ENCODE measurements at regions not wholly inside any gene's neighbourhood (a gene's known extent, or its start where the extent isn't known, plus 50 kb on each side); places are given as distances from the start of the nearest gene placed in this dataset.

DNA sequence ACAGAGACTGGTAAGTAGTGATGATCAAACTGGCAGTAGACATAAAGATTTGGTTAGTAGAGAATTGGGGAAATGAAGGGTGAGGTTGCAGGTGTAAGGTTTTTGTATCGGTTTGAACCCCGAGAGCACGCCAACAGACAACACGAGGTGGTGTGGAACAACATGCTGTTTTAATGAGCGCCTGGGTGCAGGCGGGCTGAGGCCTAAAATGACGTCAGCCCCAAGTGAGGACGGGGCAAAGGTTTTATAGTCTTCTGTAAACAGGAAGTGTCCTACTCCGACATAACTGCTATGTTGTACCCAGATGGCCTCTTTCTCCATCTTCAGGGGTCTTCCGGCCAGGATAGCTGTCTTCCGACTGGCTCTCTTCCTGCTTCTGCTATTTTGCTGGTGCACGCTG lies 178.8 kb downstream of the HHIPL2 start:
- H3K4me3 ChIP-seq (ENCODE audit: low read length in 2 of 2): no peak overlapping the region
- H3K27ac ChIP-seq (ENCODE audit: low read depth in 1 of 2, low read length in 2 of 2): no peak overlapping the region
- peaks cover 0 to 1% of the 10 kb centered on the region in 2 donors for H3K27me3 ChIP-seq (ENCODE audit: control insufficient read depth in 1 of 2, insufficient read depth in 2 of 2, low read length in 1 of 2)
- intact Hi-C loops (cut with DNase I): no loop called here
- ATAC-seq (ENCODE audit: low FRiP score): no peak
- WGBS, 2 donors: 78 to 81% methylated on average over 12 of the region's 12 CpGs
- no peaks in the 10 kb centered on the region for H3K9me3 ChIP-seq (ENCODE audit: control insufficient read depth, low read length)
- no peak for DNase-seq
- no peaks in the 10 kb centered on the region for H3K36me3 ChIP-seq (ENCODE audit: control insufficient read depth in 1 of 2, insufficient read depth in 2 of 2, low read length in 1 of 2)
- no peaks in the 10 kb centered on the region for H3K4me1 ChIP-seq (ENCODE audit: control insufficient read depth in 1 of 2, insufficient read depth in 2 of 2, low read length in 2 of 2)

DNA sequence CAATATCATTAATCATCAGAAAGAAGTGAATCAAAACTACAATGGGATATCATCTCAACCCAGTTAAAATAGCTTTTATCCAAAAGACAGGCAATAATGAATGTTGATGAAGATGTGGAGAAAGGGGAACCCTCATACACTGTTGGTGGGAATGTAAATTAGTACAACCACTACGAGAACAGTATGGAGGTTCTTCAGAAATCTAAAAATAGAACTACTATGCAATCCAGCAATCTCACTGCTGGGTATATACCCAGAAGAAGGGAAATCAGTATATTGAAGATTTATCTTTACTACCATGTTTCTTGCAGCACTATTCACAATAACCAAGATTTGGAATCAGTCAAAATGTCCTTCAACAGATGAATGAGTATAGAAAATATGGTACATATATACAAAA lies 189.8 kb downstream of the HHIPL2 start:
- no peak for DNase-seq
- no peak for ATAC-seq (ENCODE audit: low FRiP score)
- H3K36me3 ChIP-seq (ENCODE audit: control insufficient read depth in 1 of 2, insufficient read depth in 2 of 2, low read length in 1 of 2): no peaks in the 10 kb centered on the region
- no peak overlapping the region for H3K4me3 ChIP-seq (ENCODE audit: low read length in 2 of 2)
- no peaks in the 10 kb centered on the region for H3K9me3 ChIP-seq (ENCODE audit: control insufficient read depth, low read length)
- H3K4me1 ChIP-seq (ENCODE audit: control insufficient read depth in 1 of 2, insufficient read depth in 2 of 2, low read length in 2 of 2): no peaks in the 10 kb centered on the region
- WGBS, 2 donors: 0 to 22% methylated on average over 1 of the region's 1 CpG
- intact Hi-C loops (cut with DNase I): no loop called here
- no peaks in the 10 kb centered on the region for H3K27me3 ChIP-seq (ENCODE audit: control insufficient read depth in 1 of 2, insufficient read depth in 2 of 2, low read length in 1 of 2)
- no peak overlapping the region for H3K27ac ChIP-seq (ENCODE audit: low read depth in 1 of 2, low read length in 2 of 2)

DNA sequence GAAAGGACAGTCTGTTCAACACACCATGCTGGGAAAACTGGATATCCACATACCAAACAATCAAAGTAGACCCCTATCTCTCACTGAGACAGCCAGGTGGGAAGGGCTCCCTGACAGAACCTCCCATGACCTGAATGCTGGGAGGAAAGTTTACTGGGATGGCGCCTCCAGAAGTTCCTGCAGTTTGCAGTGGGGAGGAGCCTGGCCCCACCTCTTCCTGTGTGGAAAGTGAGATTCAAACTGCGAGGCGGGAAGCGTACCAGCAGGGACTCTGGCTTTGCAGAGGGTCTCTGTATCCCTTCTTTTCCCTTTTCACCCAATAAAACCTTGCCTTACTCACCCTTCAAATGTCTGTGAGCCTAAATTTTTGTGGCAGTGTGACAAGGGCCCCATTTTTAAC lies 190.7 kb downstream of the HHIPL2 start:
- ATAC-seq (ENCODE audit: low FRiP score) (no peak), DNase-seq (no peak)
- no peaks in the 10 kb centered on the region for H3K9me3 ChIP-seq (ENCODE audit: control insufficient read depth, low read length)
- no peaks in the 10 kb centered on the region for H3K4me1 ChIP-seq (ENCODE audit: control insufficient read depth in 1 of 2, insufficient read depth in 2 of 2, low read length in 2 of 2)
- no peaks in the 10 kb centered on the region for H3K36me3 ChIP-seq (ENCODE audit: control insufficient read depth in 1 of 2, insufficient read depth in 2 of 2, low read length in 1 of 2)
- H3K4me3 ChIP-seq (ENCODE audit: low read length in 2 of 2): no peak overlapping the region
- WGBS, 2 donors: 82 to 83% methylated on average over 4 of the region's 4 CpGs
- H3K27me3 ChIP-seq (ENCODE audit: control insufficient read depth in 1 of 2, insufficient read depth in 2 of 2, low read length in 1 of 2): no peaks in the 10 kb centered on the region
- intact Hi-C loops (cut with DNase I): no loop called here
- H3K27ac ChIP-seq (ENCODE audit: low read depth in 1 of 2, low read length in 2 of 2): no peak overlapping the region

DNA sequence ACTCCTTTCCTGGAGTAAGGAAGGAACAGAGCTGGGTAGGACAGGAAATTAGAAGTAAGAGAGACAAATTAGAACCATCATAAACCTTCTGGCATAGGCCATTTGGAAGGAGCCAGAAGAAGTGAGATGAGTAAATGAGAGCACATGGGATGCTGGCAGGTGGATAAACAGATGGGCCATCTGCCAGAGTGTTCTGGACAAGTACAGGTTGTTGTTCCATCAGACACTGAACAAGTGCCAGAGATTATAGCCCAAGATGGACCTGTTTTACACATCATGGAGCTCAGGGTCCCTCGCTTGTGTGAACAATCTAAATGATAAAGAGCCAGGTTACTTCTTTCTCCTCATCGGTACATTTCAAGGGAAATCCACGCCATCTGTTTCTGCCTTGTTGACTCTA lies 200.3 kb downstream of the HHIPL2 start:
- Histone ChIP-seq H3K27ac (ENCODE audit: low read depth in 1 of 2, low read length in 2 of 2) (no peak overlapping the region), H3K4me3 (ENCODE audit: low read length in 2 of 2) (no peak overlapping the region), H3K36me3 (ENCODE audit: control insufficient read depth in 1 of 2, insufficient read depth in 2 of 2, low read length in 1 of 2) (no peaks in the 10 kb centered on the region), H3K27me3 (ENCODE audit: control insufficient read depth in 1 of 2, insufficient read depth in 2 of 2, low read length in 1 of 2) (no peaks in the 10 kb centered on the region), H3K4me1 (ENCODE audit: control insufficient read depth in 1 of 2, insufficient read depth in 2 of 2, low read length in 2 of 2) (no peaks in the 10 kb centered on the region), H3K9me3 (ENCODE audit: control insufficient read depth, low read length) (no peaks in the 10 kb centered on the region)
- ATAC-seq (ENCODE audit: low FRiP score): no peak
- DNase-seq: no peak
- 62 to 72% methylated on average over 3 of the region's 3 CpGs for WGBS, 2 donors
- intact Hi-C loops (cut with DNase I): no loop called here

DNA sequence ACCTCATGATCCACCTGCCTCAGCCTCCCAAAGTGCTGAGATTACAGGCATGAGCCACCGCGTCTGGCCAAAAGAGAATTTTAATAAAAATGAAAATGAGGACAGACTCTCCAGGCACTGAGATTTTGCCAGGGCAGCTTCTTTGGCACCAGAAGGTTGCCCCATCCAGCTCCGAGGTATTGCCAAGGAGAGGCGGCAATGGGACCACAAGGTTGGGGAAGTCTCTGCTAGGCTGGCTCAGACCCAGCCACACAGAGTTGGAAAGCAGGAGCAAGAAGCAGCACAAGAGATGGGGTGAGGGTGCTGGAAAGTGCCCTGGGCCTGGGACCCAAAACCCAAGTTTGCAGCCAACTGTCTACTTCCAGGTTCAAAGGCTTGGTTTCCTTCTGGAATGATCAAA lies 200.9 kb downstream of the HHIPL2 start:
- ATAC-seq (ENCODE audit: low FRiP score): no peak
- H3K27me3 ChIP-seq (ENCODE audit: control insufficient read depth in 1 of 2, insufficient read depth in 2 of 2, low read length in 1 of 2): no peaks in the 10 kb centered on the region
- DNase-seq: no peak
- no peaks in the 10 kb centered on the region for H3K36me3 ChIP-seq (ENCODE audit: control insufficient read depth in 1 of 2, insufficient read depth in 2 of 2, low read length in 1 of 2)
- H3K27ac ChIP-seq (ENCODE audit: low read depth in 1 of 2, low read length in 2 of 2): no peak overlapping the region
- H3K4me1 ChIP-seq (ENCODE audit: control insufficient read depth in 1 of 2, insufficient read depth in 2 of 2, low read length in 2 of 2): no peaks in the 10 kb centered on the region
- no peak overlapping the region for H3K4me3 ChIP-seq (ENCODE audit: low read length in 2 of 2)
- no peaks in the 10 kb centered on the region for H3K9me3 ChIP-seq (ENCODE audit: control insufficient read depth, low read length)
- intact Hi-C loops (cut with DNase I): no loop called here
- WGBS, 2 donors: 89 to 93% methylated on average over 4 of the region's 4 CpGs

DNA sequence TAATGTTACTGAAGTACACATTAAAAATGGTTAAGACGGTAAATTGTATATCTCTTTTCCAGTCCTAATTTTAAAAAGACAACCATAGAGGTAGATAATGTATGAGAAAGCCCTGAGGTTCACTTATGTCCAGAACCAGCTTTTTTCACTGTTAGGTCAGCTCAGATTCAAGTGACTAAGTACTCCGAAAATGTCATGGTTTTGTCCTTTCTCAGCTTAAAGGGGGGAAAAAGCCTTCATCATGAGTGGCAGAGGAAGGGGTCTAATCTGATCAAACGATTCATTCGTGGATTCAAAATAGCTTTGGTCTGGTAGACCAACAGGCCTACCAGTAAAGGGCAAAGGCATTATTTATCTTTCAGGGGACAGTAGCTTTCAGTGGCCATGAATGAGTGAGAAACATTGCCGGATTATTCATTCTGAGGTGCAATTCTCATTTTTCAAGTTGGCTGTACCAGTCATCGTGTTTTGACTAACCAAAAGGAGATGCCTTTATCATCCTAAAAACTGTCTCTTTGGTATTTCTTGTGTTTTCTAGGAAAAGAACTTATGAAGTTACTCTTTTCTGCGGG lies 208.4 kb downstream of the HHIPL2 start:
- intact Hi-C loops (cut with DNase I): no loop called here
- Histone ChIP-seq H3K4me1 (ENCODE audit: control insufficient read depth in 1 of 2, insufficient read depth in 2 of 2, low read length in 2 of 2) (no peaks in the 10 kb centered on the region), H3K27me3 (ENCODE audit: control insufficient read depth in 1 of 2, insufficient read depth in 2 of 2, low read length in 1 of 2) (no peaks in the 10 kb centered on the region), H3K9me3 (ENCODE audit: control insufficient read depth, low read length) (no peaks in the 10 kb centered on the region), H3K36me3 (ENCODE audit: control insufficient read depth in 1 of 2, insufficient read depth in 2 of 2, low read length in 1 of 2) (no peaks in the 10 kb centered on the region), H3K27ac (ENCODE audit: low read depth in 1 of 2, low read length in 2 of 2) (no peak overlapping the region), H3K4me3 (ENCODE audit: low read length in 2 of 2) (no peak overlapping the region)
- WGBS, 2 donors: 59 to 74% methylated on average over 7 of the region's 7 CpGs
- no peak for DNase-seq
- no peak for ATAC-seq (ENCODE audit: low FRiP score)

DNA sequence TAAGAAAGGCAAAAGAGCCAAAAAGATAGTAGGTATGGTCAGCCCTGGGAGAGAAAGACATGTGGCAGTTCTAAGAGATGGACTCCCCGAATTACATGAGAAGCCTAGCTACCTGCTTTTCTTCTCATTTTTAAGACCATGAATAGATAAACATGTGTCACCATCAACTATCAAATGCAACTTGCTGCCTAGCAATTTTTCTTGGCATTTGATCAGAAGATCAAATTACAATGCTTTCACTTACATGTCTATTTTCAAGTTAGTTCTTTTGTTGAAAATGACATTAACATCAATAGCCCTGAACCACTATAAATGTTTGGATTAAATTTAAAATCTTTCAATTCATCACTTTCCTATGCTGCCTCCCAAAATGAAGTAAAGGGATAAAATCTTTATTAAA lies 212.3 kb downstream of the HHIPL2 start:
- Histone ChIP-seq H3K4me3 (ENCODE audit: low read length in 2 of 2) (no peak overlapping the region), H3K4me1 (ENCODE audit: control insufficient read depth in 1 of 2, insufficient read depth in 2 of 2, low read length in 2 of 2) (no peaks in the 10 kb centered on the region), H3K9me3 (ENCODE audit: control insufficient read depth, low read length) (no peaks in the 10 kb centered on the region), H3K27me3 (ENCODE audit: control insufficient read depth in 1 of 2, insufficient read depth in 2 of 2, low read length in 1 of 2) (no peaks in the 10 kb centered on the region), H3K27ac (ENCODE audit: low read depth in 1 of 2, low read length in 2 of 2) (no peak overlapping the region), H3K36me3 (ENCODE audit: control insufficient read depth in 1 of 2, insufficient read depth in 2 of 2, low read length in 1 of 2) (no peaks in the 10 kb centered on the region)
- no peak for ATAC-seq (ENCODE audit: low FRiP score)
- 74 to 82% methylated on average over 1 of the region's 1 CpG for WGBS, 2 donors
- intact Hi-C loops (cut with DNase I): no loop called here
- no peak for DNase-seq

DNA sequence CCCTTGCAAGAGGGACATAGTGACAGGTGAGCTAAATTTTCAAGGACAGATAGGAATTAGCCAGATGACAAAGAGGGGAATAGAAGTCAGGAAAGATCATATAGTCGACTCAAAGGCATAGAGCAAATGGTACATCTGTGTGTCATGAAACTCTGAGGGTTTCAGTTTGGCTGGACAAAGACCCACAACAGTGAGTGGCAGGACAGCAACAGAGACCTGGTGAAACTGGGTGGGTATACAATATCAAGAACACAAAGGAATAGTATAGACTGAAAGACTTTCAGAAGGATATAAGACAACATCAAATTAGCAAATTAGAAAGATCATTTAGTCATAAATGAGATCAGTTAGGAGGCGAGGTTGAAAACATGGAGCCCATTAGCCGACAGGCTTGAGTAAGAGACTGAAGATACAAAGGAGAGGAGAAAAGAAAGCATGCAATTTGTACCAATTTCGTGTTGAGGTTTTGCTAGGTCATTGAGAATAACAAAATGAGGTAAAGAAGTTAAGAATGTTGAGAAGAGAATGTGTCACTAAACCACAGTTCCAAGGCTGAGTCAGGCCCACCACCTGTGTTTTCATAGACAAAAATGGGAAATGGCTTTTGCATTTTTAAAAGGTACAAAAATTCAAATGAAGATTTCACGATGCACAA lies 213.8 kb downstream of the HHIPL2 start:
- 84 to 86% methylated on average over 5 of the region's 5 CpGs for WGBS, 2 donors
- Histone ChIP-seq H3K9me3 (ENCODE audit: control insufficient read depth, low read length) (no peaks in the 10 kb centered on the region), H3K4me1 (ENCODE audit: control insufficient read depth in 1 of 2, insufficient read depth in 2 of 2, low read length in 2 of 2) (no peaks in the 10 kb centered on the region), H3K27me3 (ENCODE audit: control insufficient read depth in 1 of 2, insufficient read depth in 2 of 2, low read length in 1 of 2) (no peaks in the 10 kb centered on the region), H3K4me3 (ENCODE audit: low read length in 2 of 2) (no peak overlapping the region), H3K36me3 (ENCODE audit: control insufficient read depth in 1 of 2, insufficient read depth in 2 of 2, low read length in 1 of 2) (no peaks in the 10 kb centered on the region), H3K27ac (ENCODE audit: low read depth in 1 of 2, low read length in 2 of 2) (no peak overlapping the region)
- intact Hi-C loops (cut with DNase I): no loop called here
- DNase-seq (no peak), ATAC-seq (ENCODE audit: low FRiP score) (no peak)

DNA sequence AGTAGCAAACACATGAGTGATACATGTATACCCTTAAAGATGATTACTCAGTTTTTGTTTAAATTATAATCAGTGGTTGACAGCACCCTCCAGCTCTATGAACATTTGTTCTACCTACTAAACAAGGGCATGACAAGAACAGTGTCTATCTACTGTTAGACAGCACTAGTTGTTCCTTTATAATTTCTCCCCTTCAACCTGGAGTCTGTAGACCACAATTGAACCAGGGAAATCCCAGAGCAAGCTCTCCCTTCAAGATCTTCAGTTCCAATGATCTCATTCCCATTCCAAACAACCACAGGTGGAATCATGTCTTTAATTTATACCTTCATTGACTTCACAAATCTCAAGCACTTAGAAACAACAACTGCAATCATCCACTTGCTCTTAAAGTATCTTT lies 216.1 kb downstream of the HHIPL2 start:
- no peak for DNase-seq
- Histone ChIP-seq H3K9me3 (ENCODE audit: control insufficient read depth, low read length) (no peaks in the 10 kb centered on the region), H3K4me1 (ENCODE audit: control insufficient read depth in 1 of 2, insufficient read depth in 2 of 2, low read length in 2 of 2) (no peaks in the 10 kb centered on the region), H3K36me3 (ENCODE audit: control insufficient read depth in 1 of 2, insufficient read depth in 2 of 2, low read length in 1 of 2) (no peaks in the 10 kb centered on the region), H3K4me3 (ENCODE audit: low read length in 2 of 2) (no peak overlapping the region), H3K27me3 (ENCODE audit: control insufficient read depth in 1 of 2, insufficient read depth in 2 of 2, low read length in 1 of 2) (no peaks in the 10 kb centered on the region), H3K27ac (ENCODE audit: low read depth in 1 of 2, low read length in 2 of 2) (no peak overlapping the region)
- ATAC-seq (ENCODE audit: low FRiP score): no peak
- intact Hi-C loops (cut with DNase I): no loop called here
